Astrocyte of the spinal cord (primary cell): ENCODE measurements at regions not wholly inside any gene's neighbourhood (a gene's known extent, or its start where the extent isn't known, plus 50 kb on each side); places are given as distances from the start of the nearest gene placed in this dataset.
"Not testable (repeated sequence)": the region's sequence is repeated elsewhere in the genome, so short reads cannot be mapped to it uniquely, and the experiment has no call there.

Source experiments
- DNase-seq: peaks from one replicate; pipeline ENCODE4 v3.0.0; 2011; ENCODE audit warnings: low read depth, low spot score
- H3K4me3 ChIP-seq: 2 replicates; pipeline ENCODE4 v1.5.1; 2011; ENCODE audit warnings: low read depth, mild to moderate bottlenecking, low read length, moderate library complexity
- CTCF ChIP-seq: IDR thresholded peaks from 2 replicates; pipeline ENCODE4 v1.5.1; 2012; ENCODE audit warnings: low read depth, mild to moderate bottlenecking, low read length, inconsistent platforms
- in situ Hi-C: cut with HindIII; loops from 2 replicates; pipeline ENCODE4 v1.10.0; 2017; ENCODE audit warnings: low sequenced_read_pairs

GRCh38 chr13:65314008-65314407 lies 1916.1 kb downstream of the PCDH9 start:
- no peak overlapping the region for H3K4me3 ChIP-seq
- DNase-seq, result no peak
- TF ChIP-seq CTCF, result no peak
- in situ Hi-C loops, result no loop called here

- H3K4me3 ChIP-seq, result no peak overlapping the region
- DNase-seq, result no peak
- in situ Hi-C loops, result no loop called here
- TF ChIP-seq CTCF, result no peak
These were observed 1919.3 kb downstream of the PCDH9 start for GRCh38 chr13:65310663-65311328.

GRCh38 chr13:65309906-65310305 lies 1920.2 kb downstream of the PCDH9 start:
- in situ Hi-C loops, result no loop called here
- no peak for DNase-seq

GRCh38 chr13:65308729-65309128 lies 1921.4 kb downstream of the PCDH9 start:
- in situ Hi-C loops, DNase-seq, H3K4me3 ChIP-seq: not testable (repeated sequence)

More at GRCh38 chr13:65309906-65310305, 1920.2 kb downstream of the PCDH9 start:
- TF ChIP-seq CTCF, result no peak
- H3K4me3 ChIP-seq, result no peak overlapping the region

- in situ Hi-C loops, result no loop called here
- DNase-seq, result no peak
- no peak overlapping the region for H3K4me3 ChIP-seq
- TF ChIP-seq CTCF, result no peak
These were observed 1923.1 kb downstream of the PCDH9 start for GRCh38 chr13:65307056-65307455.

GRCh38 chr13:65302691-65303090 lies 1927.4 kb downstream of the PCDH9 start:
- in situ Hi-C loops, result no loop called here
- H3K4me3 ChIP-seq, result no peak overlapping the region
- no peak for DNase-seq
- no peak for TF ChIP-seq CTCF

GRCh38 chr13:65301506-65301905 lies 1928.6 kb downstream of the PCDH9 start:
- no peak for DNase-seq
- in situ Hi-C loops, result no loop called here
- TF ChIP-seq CTCF, result no peak
- H3K4me3 ChIP-seq, result no peak overlapping the region
